B cell (primary cell): ENCODE measurements at regions not wholly inside any gene's neighbourhood (a gene's known extent, or its start where the extent isn't known, plus 50 kb on each side); places are given as distances from the start of the nearest gene placed in this dataset.

Experiments
- ATAC-seq: fragments of 200-7000 bp; cut with Tn5 transposase; one replicate; pipeline ENCODE4 v1.10.0; 2021; ENCODE audit warnings: low read depth, mild to moderate bottlenecking, moderate number of reproducible peaks, moderate library complexity
- CTCF ChIA-PET: fragments of 350-600 bp; sonication (Branson Sonifier 250); formaldehyde crosslinking; loops from one replicate; lab custom pipeline; 2021; ENCODE audit warnings: antibody characterized with exemption, inconsistent platforms; lab: Charles Lee
- POLR2A ChIA-PET: fragments of 350-600 bp; sonication (Branson Sonifier 250); formaldehyde crosslinking; loops from one replicate; lab custom pipeline; 2021; ENCODE audit warnings: antibody characterized with exemption; lab: Charles Lee
- DNase-seq: peaks from one replicate; pipeline ENCODE4 v3.0.0; 2013
- H2AFZ ChIP-seq: 2 replicates; pipeline ENCODE4 v1.6.1; 2012; ENCODE audit warnings: mild to moderate bottlenecking, low read depth, low read length; ENCODE audit not compliant: insufficient read depth, poor library complexity, severe bottlenecking
- H3K27ac ChIP-seq, 2 donors: 1 replicate in 1 of 2; 2 replicates in 1 of 2; pipeline ENCODE4 v1.5.1; 2012 to 2013; ENCODE audit warnings: low read length in 2 of 2, mild to moderate bottlenecking in 2 of 2, moderate library complexity in 1 of 2
- H3K27me3 ChIP-seq, 4 experiments: fragments of 200-600 bp in 1 of 4; sonication (generic) in 1 of 4; replicated peaks in 1 of 4; 1 replicate in 2 of 4; 2 replicates in 2 of 4; pipeline versions ENCODE4 v1.6.1 to v1.7.0; 2013 to 2016; ENCODE audit warnings: low read length in 3 of 4, mild to moderate bottlenecking in 2 of 4, mixed read lengths in 1 of 4, moderate library complexity in 1 of 4; ENCODE audit not compliant: insufficient read depth in 4 of 4, control insufficient read depth in 3 of 4; ENCODE audit errors: control extremely low read depth in 1 of 4
- H3K36me3 ChIP-seq, 2 experiments: replicated peaks in 1 of 2; 1 replicate in 1 of 2; 2 replicates in 1 of 2; pipeline versions ENCODE4 v1.6.1 to v1.7.1; 2013; ENCODE audit warnings: low read length in 1 of 2; ENCODE audit not compliant: insufficient read depth in 2 of 2, control insufficient read depth in 1 of 2; ENCODE audit errors: control extremely low read depth in 1 of 2, extremely low read depth in 1 of 2
- H3K4me1 ChIP-seq, 2 donors: fragments of 200-600 bp in 1 of 2; sonication (generic) in 1 of 2; 1 replicate in 1 of 2; 2 replicates in 1 of 2; pipeline versions ENCODE4 v1.5.1 to v1.6.1; 2013 to 2017; ENCODE audit warnings: low read length in 2 of 2; ENCODE audit not compliant: control insufficient read depth in 2 of 2, insufficient read depth in 2 of 2
- H3K4me2 ChIP-seq: replicated peaks from 2 replicates; pipeline ENCODE3; 2012; ENCODE audit warnings: mild to moderate bottlenecking, low read depth, low read length; ENCODE audit not compliant: poor library complexity, severe bottlenecking
- H3K4me3 ChIP-seq, 5 experiments: fragments of 200-600 bp in 1 of 5; sonication (generic) in 1 of 5; 1 replicate in 3 of 5; 2 replicates in 2 of 5; pipeline versions ENCODE4 v1.5.1 to v1.7.0; 2011 to 2016; ENCODE audit warnings: low read length in 4 of 5, mild to moderate bottlenecking in 4 of 5, low read depth in 2 of 5, control low read depth in 1 of 5, moderate library complexity in 1 of 5; ENCODE audit not compliant: insufficient read depth in 1 of 5; ENCODE audit errors: control extremely low read depth in 1 of 5, extremely low read depth in 1 of 5
- H3K79me2 ChIP-seq: fragments of 200-600 bp; sonication (generic); one replicate; pipeline ENCODE4 v1.6.0; 2016; ENCODE audit warnings: low read length; ENCODE audit not compliant: control insufficient read depth, insufficient read depth
- H3K9ac ChIP-seq: fragments of 200-600 bp; sonication (generic); 2 replicates; pipeline ENCODE4 v1.6.1; 2017; ENCODE audit warnings: mild to moderate bottlenecking, low read length, moderate library complexity
- H3K9me3 ChIP-seq, 3 donors: one replicate each; pipeline versions ENCODE4 v1.6.1 to v1.7.1; 2013; ENCODE audit warnings: low read length in 2 of 3; ENCODE audit not compliant: control insufficient read depth in 2 of 3, insufficient read depth in 1 of 3; ENCODE audit errors: control extremely low read depth in 1 of 3
- H4K20me1 ChIP-seq: 2 replicates; pipeline ENCODE4 v1.6.0; 2012; ENCODE audit warnings: mild to moderate bottlenecking, low read length; ENCODE audit not compliant: insufficient read depth, control insufficient read depth, poor library complexity, severe bottlenecking
- H3K27ac Mint-ChIP-seq: one replicate; pipeline ENCODE4 v1.8.0; 2021; ENCODE audit warnings: mixed read lengths
- H3K27me3 Mint-ChIP-seq: one replicate; pipeline ENCODE4 v1.8.0; 2021; ENCODE audit warnings: mixed read lengths
- H3K4me1 Mint-ChIP-seq: one replicate; pipeline ENCODE4 v1.8.0; 2021; ENCODE audit warnings: mixed read lengths
- H3K4me3 Mint-ChIP-seq: one replicate; pipeline ENCODE4 v1.8.0; 2021; ENCODE audit warnings: mixed read lengths
- H3K9me3 Mint-ChIP-seq: one replicate; pipeline ENCODE4 v1.8.0; 2022; ENCODE audit warnings: mixed read lengths; ENCODE audit not compliant: insufficient read depth
- CTCF ChIP-seq: fragments of 200-600 bp; IDR thresholded peaks from one replicate; pipeline ENCODE4 v1.8.0; 2022; ENCODE audit warnings: antibody characterized with exemption, mild to moderate bottlenecking
- EZH2 ChIP-seq: IDR thresholded peaks from 2 replicates; pipeline ENCODE4 v1.6.1; 2012; ENCODE audit warnings: borderline replicate concordance, low read depth, mild to moderate bottlenecking, moderate library complexity, low read length; ENCODE audit not compliant: insufficient read depth, poor library complexity, severe bottlenecking
- WGBS: methylation state at CpG from one replicate; pipeline ENCODE4 v1.1.5; 2013; ENCODE audit warnings: missing lambda C conversion rate; ENCODE audit not compliant: insufficient coverage; 5-methylcytosine and 5-hydroxymethylcytosine counted together
- intact Hi-C: fragments of 100-400 bp; cut with micrococcal nuclease; formaldehyde crosslinking; loops from one replicate; pipeline ENCODE4 v1.10.0; 2022

DNA sequence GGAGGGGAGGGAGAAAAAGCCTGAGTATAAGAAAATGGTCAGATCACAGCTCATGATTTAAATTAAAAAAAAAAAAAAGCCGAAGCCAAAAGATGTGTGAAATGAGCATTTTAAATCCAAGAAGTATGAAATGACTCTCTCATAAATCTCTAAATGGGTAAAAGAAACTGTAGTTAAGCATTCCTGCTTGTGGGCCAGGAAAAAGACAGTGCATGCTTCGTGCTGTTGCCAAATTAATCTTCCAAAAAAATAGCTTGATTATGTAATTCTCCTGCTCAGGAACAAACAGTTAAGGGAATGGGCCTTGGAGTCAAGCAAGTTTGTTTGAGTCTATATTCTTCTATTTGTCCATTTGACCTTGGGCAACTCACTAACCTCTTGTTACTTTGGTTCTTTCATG is 325.4 kb upstream of the SEL1L start:
- Histone ChIP-seq H2AFZ (no peak overlapping the region), H3K9me3 (peaks cover 1 to 9% (median 9%) of the 10 kb centered on the region in 3 donors), H3K4me2 (no peak overlapping the region), H3K4me3 (no peak overlapping the region), H3K79me2 (no peaks in the 10 kb centered on the region), H3K27me3 (no peaks in the 10 kb centered on the region), H4K20me1 (no peaks in the 10 kb centered on the region), H3K36me3 (no peaks in the 10 kb centered on the region), H3K9ac (no peak overlapping the region), H3K27ac (no peak overlapping the region), H3K4me1 (no peaks in the 10 kb centered on the region)
- DNase-seq (no peak), ATAC-seq (no peak)
- H3K4me1 Mint-ChIP-seq = no peaks in the 10 kb centered on the region
- intact Hi-C loops = no loop called here
- ChIA-PET POLR2A (no interaction called here), CTCF (no interaction called here)
- TF ChIP-seq CTCF (no peak), EZH2 (no peak)
- no peak overlapping the region for H3K4me3 Mint-ChIP-seq
- WGBS = no CpG with 5 or more reads among the region's 2 CpGs
- no peak overlapping the region for H3K27ac Mint-ChIP-seq
- no peaks in the 10 kb centered on the region for H3K27me3 Mint-ChIP-seq
- H3K9me3 Mint-ChIP-seq = peaks cover 11% of the 10 kb centered on the region

DNA sequence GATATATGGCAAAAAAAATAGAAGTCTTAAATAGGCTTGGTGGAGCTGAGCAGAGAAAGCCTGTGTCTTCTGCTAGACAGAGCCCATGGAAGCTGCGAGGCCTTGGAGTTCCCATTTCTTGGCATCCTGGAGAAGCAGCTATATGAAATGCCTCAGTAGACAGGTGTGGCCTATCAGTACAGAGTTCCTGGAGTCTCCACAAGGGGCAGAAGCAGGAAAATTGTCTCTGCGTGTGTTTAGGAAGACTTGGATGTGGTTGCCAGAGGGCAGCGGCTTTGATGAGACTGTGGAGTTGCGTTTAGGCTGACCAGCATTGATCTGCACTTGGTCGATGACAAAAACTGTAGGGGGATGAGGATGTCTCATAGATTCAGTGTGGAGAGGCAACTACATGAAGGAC is 334.5 kb upstream of the SEL1L start:
- H3K9me3 ChIP-seq = peaks cover 0 to 12% (median 0%) of the 10 kb centered on the region in 3 donors
- WGBS = 86% methylated on average over 4 of the region's 5 CpGs
- Mint-ChIP-seq H3K9me3 (peaks cover 3% of the 10 kb centered on the region), H3K27me3 (no peaks in the 10 kb centered on the region), H3K4me1 (no peaks in the 10 kb centered on the region), H3K4me3 (no peak overlapping the region), H3K27ac (no peak overlapping the region)
- no peaks in the 10 kb centered on the region for H3K79me2 ChIP-seq
- no peak overlapping the region for H3K9ac ChIP-seq
- H3K4me1 ChIP-seq = no peaks in the 10 kb centered on the region
- CTCF ChIA-PET = no interaction called here
- H3K4me2 ChIP-seq = no peak overlapping the region
- TF ChIP-seq CTCF = no peak
- no peak for TF ChIP-seq EZH2
- H4K20me1 ChIP-seq = no peaks in the 10 kb centered on the region
- POLR2A ChIA-PET = no interaction called here
- no peak overlapping the region for H3K4me3 ChIP-seq
- H3K27ac ChIP-seq = no peak overlapping the region
- no peaks in the 10 kb centered on the region for H3K36me3 ChIP-seq
- intact Hi-C loops = no loop called here
- H2AFZ ChIP-seq = no peak overlapping the region
- DNase-seq (no peak), ATAC-seq (no peak)
- H3K27me3 ChIP-seq = no peaks in the 10 kb centered on the region
